ENCODE measurements at regions not wholly inside any gene's neighbourhood (a gene's known extent, or its start where the extent isn't known, plus 50 kb on each side); places are given as distances from the start of the nearest gene placed in this dataset.
"Not testable (repeated sequence)": the region's sequence is repeated elsewhere in the genome, so short reads cannot be mapped to it uniquely, and the experiment has no call there.

DNA sequence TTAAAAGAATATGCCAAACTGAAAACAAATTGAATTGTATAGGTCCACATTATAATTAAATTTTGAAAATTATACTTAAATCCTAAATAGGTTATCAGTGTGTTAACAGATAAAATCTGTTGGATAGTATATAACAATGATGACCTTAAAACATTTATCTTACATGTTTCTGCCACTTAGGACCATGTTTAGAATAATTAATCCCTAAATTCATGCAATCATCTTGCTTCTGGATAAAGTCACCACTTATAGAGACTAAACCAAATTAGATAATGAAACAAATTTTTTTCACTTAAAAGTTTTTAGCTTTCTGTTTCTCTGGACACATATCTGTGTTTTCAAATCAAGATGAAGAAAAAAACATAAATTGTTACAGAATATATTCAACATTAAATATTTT is 511.7 kb upstream of the MIR17HG start:
- no peaks in the 10 kb centered on the region for H3K4me1 ChIP-seq
- DNase-seq (ENCODE audit: low spot score in 2 of 2), result no peak
- H3K4me3 ChIP-seq, result no peak overlapping the region
- H3K9me3 ChIP-seq, result no peaks in the 10 kb centered on the region
- H3K27ac ChIP-seq, result no peak overlapping the region
- H3K27me3 ChIP-seq, result no peaks in the 10 kb centered on the region
- intact Hi-C loops (cut with DNase I), result no loop called here
- no peaks in the 10 kb centered on the region for H3K36me3 ChIP-seq
- TF ChIP-seq, protein P1, sequence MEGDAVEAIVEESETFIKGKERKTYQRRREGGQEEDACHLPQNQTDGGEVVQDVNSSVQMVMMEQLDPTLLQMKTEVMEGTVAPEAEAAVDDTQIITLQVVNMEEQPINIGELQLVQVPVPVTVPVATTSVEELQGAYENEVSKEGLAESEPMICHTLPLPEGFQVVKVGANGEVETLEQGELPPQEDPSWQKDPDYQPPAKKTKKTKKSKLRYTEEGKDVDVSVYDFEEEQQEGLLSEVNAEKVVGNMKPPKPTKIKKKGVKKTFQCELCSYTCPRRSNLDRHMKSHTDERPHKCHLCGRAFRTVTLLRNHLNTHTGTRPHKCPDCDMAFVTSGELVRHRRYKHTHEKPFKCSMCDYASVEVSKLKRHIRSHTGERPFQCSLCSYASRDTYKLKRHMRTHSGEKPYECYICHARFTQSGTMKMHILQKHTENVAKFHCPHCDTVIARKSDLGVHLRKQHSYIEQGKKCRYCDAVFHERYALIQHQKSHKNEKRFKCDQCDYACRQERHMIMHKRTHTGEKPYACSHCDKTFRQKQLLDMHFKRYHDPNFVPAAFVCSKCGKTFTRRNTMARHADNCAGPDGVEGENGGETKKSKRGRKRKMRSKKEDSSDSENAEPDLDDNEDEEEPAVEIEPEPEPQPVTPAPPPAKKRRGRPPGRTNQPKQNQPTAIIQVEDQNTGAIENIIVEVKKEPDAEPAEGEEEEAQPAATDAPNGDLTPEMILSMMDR (IDR thresholded peaks at IDR 0.05), result no peak

DNA sequence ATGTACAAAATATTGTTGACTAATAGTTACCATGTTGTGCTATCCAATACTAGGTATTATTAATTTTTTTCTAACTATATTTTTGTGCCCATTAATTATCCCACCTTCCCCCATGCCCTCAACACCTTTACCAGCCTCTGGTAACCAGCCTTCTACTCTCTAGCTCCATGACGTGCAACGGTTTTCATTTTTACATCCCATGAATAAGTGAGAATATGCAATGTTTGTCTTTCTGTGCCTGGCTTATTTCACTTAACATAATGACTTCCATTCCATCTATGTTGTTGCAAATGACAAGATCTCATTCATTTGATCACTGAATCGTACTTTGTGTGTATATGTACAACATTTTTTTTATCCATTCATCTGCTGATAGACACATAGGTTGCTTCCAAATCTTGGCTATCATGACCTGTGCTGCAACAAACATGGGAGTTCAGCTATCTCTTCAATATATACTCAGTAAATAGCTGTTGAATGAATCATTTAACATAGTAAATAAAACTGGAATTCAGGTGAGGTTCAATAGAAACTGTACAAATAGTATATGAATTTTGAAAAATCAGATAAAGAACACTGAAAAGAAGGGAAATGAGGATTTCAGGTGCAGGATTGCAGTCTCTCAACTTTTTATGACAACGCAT is 509.0 kb upstream of the MIR17HG start:
- no peak for DNase-seq (ENCODE audit: low spot score in 2 of 2)
- no peaks in the 10 kb centered on the region for H3K27me3 ChIP-seq
- TF ChIP-seq, protein P1 (IDR thresholded peaks at IDR 0.05), result no peak
- intact Hi-C loops (cut with DNase I), result no loop called here
- no peak overlapping the region for H3K27ac ChIP-seq
- H3K4me3 ChIP-seq, result no peak overlapping the region
- no peaks in the 10 kb centered on the region for H3K36me3 ChIP-seq
- H3K9me3 ChIP-seq, result no peaks in the 10 kb centered on the region
- no peaks in the 10 kb centered on the region for H3K4me1 ChIP-seq

DNA sequence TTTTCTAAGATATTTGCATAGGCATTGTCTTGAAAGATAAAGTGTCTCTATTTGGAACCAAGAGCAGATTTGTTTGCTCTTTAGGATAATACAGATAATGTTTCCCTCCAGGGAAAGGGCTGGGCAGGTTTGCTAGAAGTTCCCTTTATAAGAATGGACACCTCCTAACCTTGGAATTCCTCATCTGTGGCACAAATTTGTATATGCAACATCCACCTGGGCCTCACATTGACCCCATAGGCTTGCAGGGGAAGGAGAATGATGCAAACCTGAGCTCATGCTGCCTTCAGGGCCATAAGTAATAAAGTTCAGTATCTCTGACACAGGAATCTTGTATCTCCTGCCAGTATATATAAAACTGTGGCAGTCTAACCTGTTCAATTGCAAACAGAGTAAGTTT is 508.4 kb upstream of the MIR17HG start:
- TF ChIP-seq, protein P1 (IDR thresholded peaks at IDR 0.05), result no peak
- Histone ChIP-seq H3K4me3 (no peak overlapping the region), H3K9me3 (no peaks in the 10 kb centered on the region), H3K27ac (no peak overlapping the region), H3K36me3 (no peaks in the 10 kb centered on the region), H3K27me3 (no peaks in the 10 kb centered on the region), H3K4me1 (no peaks in the 10 kb centered on the region)
- no peak for DNase-seq (ENCODE audit: low spot score in 2 of 2)
- intact Hi-C loops (cut with DNase I), result no loop called here

DNA sequence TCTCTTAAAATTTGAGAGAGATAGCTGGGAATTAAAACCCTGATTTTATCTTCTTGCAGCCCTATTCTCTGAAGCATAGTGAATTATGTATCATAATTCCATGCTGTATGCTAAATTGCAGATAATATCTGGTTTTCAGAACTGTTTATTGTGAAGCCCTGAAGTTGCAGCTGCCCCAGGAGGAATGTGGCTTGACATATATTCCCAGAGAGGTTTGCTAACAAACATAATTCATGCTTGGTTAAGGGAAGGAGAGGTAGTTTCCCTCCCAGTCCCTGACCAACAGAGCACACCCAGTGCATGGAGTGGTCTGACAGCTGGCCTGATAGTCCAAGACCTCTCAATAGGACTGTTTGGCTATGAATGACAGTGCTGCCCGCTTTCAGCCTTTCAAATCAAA is 500.6 kb upstream of the MIR17HG start:
- Histone ChIP-seq H3K4me3 (no peak overlapping the region), H3K27me3 (no peaks in the 10 kb centered on the region), H3K4me1 (no peaks in the 10 kb centered on the region), H3K9me3 (no peaks in the 10 kb centered on the region), H3K36me3 (no peaks in the 10 kb centered on the region), H3K27ac (no peak overlapping the region)
- TF ChIP-seq, protein P1 (IDR thresholded peaks at IDR 0.05), result no peak
- intact Hi-C loops (cut with DNase I), result no loop called here
- no peak for DNase-seq (ENCODE audit: low spot score in 2 of 2)

DNA sequence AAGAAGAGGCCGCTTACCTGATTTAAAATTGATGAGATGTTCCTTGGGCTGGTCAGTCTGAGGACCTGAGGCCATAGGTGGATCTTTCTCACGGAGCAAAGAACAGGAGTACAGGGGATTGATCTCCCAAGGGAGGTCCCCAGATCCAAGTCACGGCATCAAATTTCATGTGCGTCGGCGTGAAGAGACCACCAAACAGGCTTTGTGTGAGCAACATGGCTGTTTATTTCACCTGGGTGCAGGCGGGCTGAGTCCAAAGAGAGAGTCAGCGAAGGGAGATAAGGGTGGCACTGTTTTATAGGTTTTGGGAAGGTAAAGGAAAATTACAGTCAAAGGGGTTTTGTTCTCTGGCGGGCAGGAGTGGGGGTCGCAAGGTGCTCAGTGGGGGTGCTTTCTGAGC is 493.8 kb upstream of the MIR17HG start:
- H3K36me3 ChIP-seq; H3K27me3 ChIP-seq; H3K4me1 ChIP-seq; H3K9me3 ChIP-seq; DNase-seq (ENCODE audit: low spot score in 2 of 2); intact Hi-C loops (cut with DNase I); H3K4me3 ChIP-seq; H3K27ac ChIP-seq: not testable (repeated sequence)

DNA sequence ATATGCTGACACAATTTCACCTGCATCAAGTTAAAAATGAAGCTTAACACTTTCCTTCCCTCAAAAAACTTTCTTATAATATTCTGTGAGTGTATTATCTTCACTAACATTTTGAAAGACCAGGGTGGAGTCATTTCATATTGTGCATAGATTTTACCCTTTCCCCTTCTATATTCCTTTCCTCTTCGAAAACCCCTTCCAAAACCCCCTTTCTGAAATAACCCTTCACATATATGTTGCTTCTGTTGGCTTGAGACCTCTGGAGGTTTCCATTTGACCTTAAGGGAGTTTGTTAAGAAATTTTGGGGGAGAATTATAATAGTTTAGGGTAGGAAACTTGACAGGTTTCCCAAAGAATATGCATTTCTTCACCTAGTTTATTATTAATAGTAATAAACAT is 489.6 kb upstream of the MIR17HG start:
- no peaks in the 10 kb centered on the region for H3K4me1 ChIP-seq
- no peak overlapping the region for H3K4me3 ChIP-seq
- intact Hi-C loops (cut with DNase I), result no loop called here
- H3K27ac ChIP-seq, result no peak overlapping the region
- no peaks in the 10 kb centered on the region for H3K27me3 ChIP-seq
- TF ChIP-seq, protein P1 (IDR thresholded peaks at IDR 0.05), result no peak
- no peaks in the 10 kb centered on the region for H3K36me3 ChIP-seq
- DNase-seq (ENCODE audit: low spot score in 2 of 2), result no peak
- no peaks in the 10 kb centered on the region for H3K9me3 ChIP-seq
